WTC11 (cell line): ENCODE measurements at regions not wholly inside any gene's neighbourhood (a gene's known extent, or its start where the extent isn't known, plus 50 kb on each side); places are given as distances from the start of the nearest gene placed in this dataset.

ENCODE experiments used
- ATAC-seq: fragments of 200-7000 bp; cut with Tn5 transposase; 2 replicates; pipeline ENCODE4 v1.10.0; 2021; ENCODE audit warnings: mild to moderate bottlenecking, moderate library complexity
- CTCF ChIA-PET: fragments of 300-600 bp; sonication (Branson Sonifier 250); formaldehyde crosslinking; loops from one replicate; lab custom pipeline; 2021; ENCODE audit warnings: antibody characterized with exemption; lab: Charles Lee
- POLR2A ChIA-PET: fragments of 350-600 bp; sonication (Branson Sonifier 250); formaldehyde crosslinking; loops from one replicate; lab custom pipeline; 2021; ENCODE audit warnings: antibody characterized with exemption; lab: Charles Lee
- DNase-seq: peaks from one replicate; pipeline ENCODE4 v3.0.0; 2021; ENCODE audit warnings: low spot score
- H3K27ac Mint-ChIP-seq: 2 replicates; pipeline ENCODE4 v1.8.0; 2021; ENCODE audit warnings: mixed read lengths
- H3K27me3 Mint-ChIP-seq: 2 replicates; pipeline ENCODE4 v1.8.0; 2021; ENCODE audit warnings: low read depth, mild to moderate bottlenecking, moderate library complexity, mixed read lengths
- H3K36me3 Mint-ChIP-seq: 2 replicates; pipeline ENCODE4 v1.8.0; 2021; ENCODE audit warnings: mixed read lengths
- H3K4me1 Mint-ChIP-seq: 2 replicates; pipeline ENCODE4 v1.8.0; 2022; ENCODE audit warnings: mixed read lengths
- H3K4me3 Mint-ChIP-seq: 2 replicates; pipeline ENCODE4 v1.8.0; 2021; ENCODE audit warnings: mild to moderate bottlenecking, moderate library complexity, mixed read lengths
- H3K9me3 Mint-ChIP-seq: 2 replicates; pipeline ENCODE4 v1.8.0; 2021; ENCODE audit warnings: mixed read lengths
- GABPB1 ChIP-seq: sonication (generic); formaldehyde crosslinking; IDR thresholded peaks from 2 replicates; pipeline ENCODE4 v1.8.1; 2023; ENCODE audit warnings: mild to moderate bottlenecking, missing genetic modification reagents
- JUN ChIP-seq: sonication (generic); formaldehyde crosslinking; IDR thresholded peaks from 2 replicates; pipeline ENCODE4 v1.8.0; 2023; ENCODE audit warnings: mild to moderate bottlenecking, missing genetic modification reagents
- MYBL2 ChIP-seq: sonication (generic); formaldehyde crosslinking; IDR thresholded peaks from 2 replicates; pipeline ENCODE4 v1.8.1; 2023; ENCODE audit warnings: mild to moderate bottlenecking, moderate library complexity, missing genetic modification reagents
- NFE2L1 ChIP-seq: sonication (generic); formaldehyde crosslinking; IDR thresholded peaks from 2 replicates; pipeline ENCODE4 v1.8.1; 2023; ENCODE audit warnings: missing genetic modification reagents
- NR2C2 ChIP-seq: sonication (generic); formaldehyde crosslinking; IDR thresholded peaks from 2 replicates; pipeline ENCODE4 v1.8.0; 2022; ENCODE audit warnings: mild to moderate bottlenecking, missing genetic modification reagents
- RELA ChIP-seq: sonication (generic); formaldehyde crosslinking; IDR thresholded peaks from 2 replicates; pipeline ENCODE4 v1.8.1; 2022; ENCODE audit warnings: missing genetic modification reagents, mild to moderate bottlenecking, borderline replicate concordance
- SMAD3 ChIP-seq: sonication (generic); formaldehyde crosslinking; IDR thresholded peaks from 2 replicates; pipeline ENCODE4 v1.8.0; 2022; ENCODE audit warnings: missing genetic modification reagents, mild to moderate bottlenecking, borderline replicate concordance
- SOX15 ChIP-seq: fragments of 250-450 bp; sonication (Bioruptor Pico); IDR thresholded peaks from 2 replicates; pipeline ENCODE4 v1.9.0; 2021; ENCODE audit warnings: mild to moderate bottlenecking
- SP1 ChIP-seq: sonication (generic); formaldehyde crosslinking; conservative IDR thresholded peaks from 2 replicates; pipeline ENCODE4 v1.8.1; 2022; ENCODE audit warnings: missing genetic modification reagents
- ZNF138 ChIP-seq: sonication (generic); formaldehyde crosslinking; conservative IDR thresholded peaks from 2 replicates; pipeline ENCODE4 v1.8.1; 2022; ENCODE audit warnings: mild to moderate bottlenecking, moderate library complexity, missing genetic modification reagents
- ZNF317 ChIP-seq: sonication (generic); formaldehyde crosslinking; IDR thresholded peaks from 2 replicates; pipeline ENCODE4 v1.8.1; 2023; ENCODE audit warnings: low read depth, mild to moderate bottlenecking, moderate library complexity, missing genetic modification reagents, borderline replicate concordance
- TF ChIP-seq, protein P1 (sequence below): fragments of 250-450 bp; sonication (Bioruptor Pico); IDR thresholded peaks from 2 replicates; pipeline ENCODE4 v1.8.0; 2021; ENCODE audit warnings: mild to moderate bottlenecking
- TF ChIP-seq, protein P2 (sequence below): sonication (generic); formaldehyde crosslinking; IDR thresholded peaks from 2 replicates; pipeline ENCODE4 v1.8.0; 2022; ENCODE audit warnings: mild to moderate bottlenecking, missing genetic modification reagents
- TF ChIP-seq, protein P3 (sequence below): fragments of 250-450 bp; sonication (Bioruptor Pico); IDR thresholded peaks from 2 replicates; pipeline ENCODE4 v1.9.0; 2021; ENCODE audit warnings: mild to moderate bottlenecking
- TF ChIP-seq, protein P4 (sequence below): sonication (generic); formaldehyde crosslinking; conservative IDR thresholded peaks from 2 replicates; pipeline ENCODE4 v1.8.1; 2023; ENCODE audit warnings: mild to moderate bottlenecking, low read depth, missing genetic modification reagents, moderate library complexity

DNA sequence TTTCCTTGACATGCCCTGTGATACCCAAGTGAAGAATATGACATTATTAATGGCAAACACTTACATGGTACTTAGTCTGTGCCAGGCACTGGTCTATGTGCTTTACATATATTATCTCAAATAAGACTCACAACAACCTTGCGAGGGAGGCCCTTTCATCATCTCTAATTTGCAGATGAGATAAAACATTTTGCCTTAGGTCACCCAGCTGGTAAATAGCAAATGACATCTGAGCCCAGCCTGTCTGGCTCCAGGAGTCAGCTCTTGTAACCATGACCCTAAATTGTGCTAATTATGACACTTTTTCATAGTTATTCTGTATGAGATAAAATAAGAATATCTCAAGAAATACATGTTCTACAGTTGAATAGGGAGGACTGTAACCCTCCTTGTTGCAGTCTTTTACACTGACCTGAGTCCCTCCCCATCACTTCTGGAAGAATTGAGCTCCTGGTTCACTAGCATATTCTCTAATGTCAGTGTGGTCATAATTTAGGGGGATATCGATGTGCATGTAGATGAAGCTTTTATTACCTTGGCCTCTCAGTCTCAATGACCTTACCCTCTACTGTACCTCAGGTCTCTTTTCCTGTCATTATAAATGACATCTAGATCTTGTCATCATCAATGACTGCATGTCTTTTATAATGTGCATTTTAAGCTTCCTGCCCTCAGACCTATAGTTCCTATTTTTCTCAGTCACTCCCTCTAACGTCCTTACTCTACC, 126.1 kb upstream of the HAPLN1 start (continued):
- TF ChIP-seq, protein P1, sequence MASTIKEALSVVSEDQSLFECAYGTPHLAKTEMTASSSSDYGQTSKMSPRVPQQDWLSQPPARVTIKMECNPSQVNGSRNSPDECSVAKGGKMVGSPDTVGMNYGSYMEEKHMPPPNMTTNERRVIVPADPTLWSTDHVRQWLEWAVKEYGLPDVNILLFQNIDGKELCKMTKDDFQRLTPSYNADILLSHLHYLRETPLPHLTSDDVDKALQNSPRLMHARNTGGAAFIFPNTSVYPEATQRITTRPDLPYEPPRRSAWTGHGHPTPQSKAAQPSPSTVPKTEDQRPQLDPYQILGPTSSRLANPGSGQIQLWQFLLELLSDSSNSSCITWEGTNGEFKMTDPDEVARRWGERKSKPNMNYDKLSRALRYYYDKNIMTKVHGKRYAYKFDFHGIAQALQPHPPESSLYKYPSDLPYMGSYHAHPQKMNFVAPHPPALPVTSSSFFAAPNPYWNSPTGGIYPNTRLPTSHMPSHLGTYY (CRISPR knock-in tag), result no peak
- TF ChIP-seq JUN, result no peak

DNA sequence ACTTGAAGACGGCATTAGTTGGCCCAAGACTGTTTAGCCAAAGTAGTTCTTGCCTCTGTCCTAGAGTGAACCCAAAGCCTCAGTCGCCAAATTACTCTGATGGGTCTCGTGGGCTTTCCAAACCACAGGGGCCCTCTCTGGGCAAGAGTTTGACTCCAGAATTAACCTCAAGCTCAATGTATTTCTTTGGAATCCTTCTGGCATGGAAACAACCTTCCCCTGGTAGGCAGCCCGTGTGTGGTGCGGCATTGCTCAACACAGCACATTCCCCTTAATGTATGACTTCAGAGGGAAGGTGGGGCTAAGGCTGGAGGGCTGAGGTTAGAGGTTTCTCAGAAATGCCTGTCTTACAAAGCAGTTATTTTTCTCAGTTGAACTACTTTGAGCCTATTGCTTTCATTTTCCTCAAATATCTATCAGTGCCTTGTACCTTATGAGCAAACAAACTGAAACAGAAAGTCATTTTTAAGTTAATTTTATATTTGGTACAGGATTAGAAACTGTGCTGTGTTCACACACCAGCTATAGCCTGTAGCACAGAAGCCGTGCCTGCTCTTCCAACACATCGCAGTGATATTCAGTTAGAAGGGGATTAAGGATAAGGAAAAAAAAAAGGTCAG, 123.9 kb upstream of the HAPLN1 start:
- TF ChIP-seq RELA (no peak), NFE2L1 (no peak), NR2C2 (CRISPR knock-in tag) (no peak), ZNF138 (CRISPR knock-in tag) (no peak)
- TF ChIP-seq, protein P1 (CRISPR knock-in tag), result no peak
- TF ChIP-seq, protein P2, sequence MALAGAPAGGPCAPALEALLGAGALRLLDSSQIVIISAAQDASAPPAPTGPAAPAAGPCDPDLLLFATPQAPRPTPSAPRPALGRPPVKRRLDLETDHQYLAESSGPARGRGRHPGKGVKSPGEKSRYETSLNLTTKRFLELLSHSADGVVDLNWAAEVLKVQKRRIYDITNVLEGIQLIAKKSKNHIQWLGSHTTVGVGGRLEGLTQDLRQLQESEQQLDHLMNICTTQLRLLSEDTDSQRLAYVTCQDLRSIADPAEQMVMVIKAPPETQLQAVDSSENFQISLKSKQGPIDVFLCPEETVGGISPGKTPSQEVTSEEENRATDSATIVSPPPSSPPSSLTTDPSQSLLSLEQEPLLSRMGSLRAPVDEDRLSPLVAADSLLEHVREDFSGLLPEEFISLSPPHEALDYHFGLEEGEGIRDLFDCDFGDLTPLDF (CRISPR knock-in tag), result no peak
- TF ChIP-seq, protein P3, sequence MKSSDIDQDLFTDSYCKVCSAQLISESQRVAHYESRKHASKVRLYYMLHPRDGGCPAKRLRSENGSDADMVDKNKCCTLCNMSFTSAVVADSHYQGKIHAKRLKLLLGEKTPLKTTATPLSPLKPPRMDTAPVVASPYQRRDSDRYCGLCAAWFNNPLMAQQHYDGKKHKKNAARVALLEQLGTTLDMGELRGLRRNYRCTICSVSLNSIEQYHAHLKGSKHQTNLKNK (CRISPR knock-in tag), result no peak
- TF ChIP-seq, protein P4, sequence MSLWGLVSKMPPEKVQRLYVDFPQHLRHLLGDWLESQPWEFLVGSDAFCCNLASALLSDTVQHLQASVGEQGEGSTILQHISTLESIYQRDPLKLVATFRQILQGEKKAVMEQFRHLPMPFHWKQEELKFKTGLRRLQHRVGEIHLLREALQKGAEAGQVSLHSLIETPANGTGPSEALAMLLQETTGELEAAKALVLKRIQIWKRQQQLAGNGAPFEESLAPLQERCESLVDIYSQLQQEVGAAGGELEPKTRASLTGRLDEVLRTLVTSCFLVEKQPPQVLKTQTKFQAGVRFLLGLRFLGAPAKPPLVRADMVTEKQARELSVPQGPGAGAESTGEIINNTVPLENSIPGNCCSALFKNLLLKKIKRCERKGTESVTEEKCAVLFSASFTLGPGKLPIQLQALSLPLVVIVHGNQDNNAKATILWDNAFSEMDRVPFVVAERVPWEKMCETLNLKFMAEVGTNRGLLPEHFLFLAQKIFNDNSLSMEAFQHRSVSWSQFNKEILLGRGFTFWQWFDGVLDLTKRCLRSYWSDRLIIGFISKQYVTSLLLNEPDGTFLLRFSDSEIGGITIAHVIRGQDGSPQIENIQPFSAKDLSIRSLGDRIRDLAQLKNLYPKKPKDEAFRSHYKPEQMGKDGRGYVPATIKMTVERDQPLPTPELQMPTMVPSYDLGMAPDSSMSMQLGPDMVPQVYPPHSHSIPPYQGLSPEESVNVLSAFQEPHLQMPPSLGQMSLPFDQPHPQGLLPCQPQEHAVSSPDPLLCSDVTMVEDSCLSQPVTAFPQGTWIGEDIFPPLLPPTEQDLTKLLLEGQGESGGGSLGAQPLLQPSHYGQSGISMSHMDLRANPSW, result no peak
- H3K27ac Mint-ChIP-seq, result no peak overlapping the region
- H3K4me3 Mint-ChIP-seq, result no peak overlapping the region
- no peaks in the 10 kb centered on the region for H3K27me3 Mint-ChIP-seq
- POLR2A ChIA-PET, result no interaction called here
- no peaks in the 10 kb centered on the region for H3K9me3 Mint-ChIP-seq
- DNase-seq (no peak), ATAC-seq (peak; percentile 43; the same call in 1 of the 2 replicates)
- peaks cover 7% of the 10 kb centered on the region; the same call in 1 of the 2 replicates for H3K4me1 Mint-ChIP-seq
- CTCF ChIA-PET, result no interaction called here
- no peaks in the 10 kb centered on the region for H3K36me3 Mint-ChIP-seq

DNA sequence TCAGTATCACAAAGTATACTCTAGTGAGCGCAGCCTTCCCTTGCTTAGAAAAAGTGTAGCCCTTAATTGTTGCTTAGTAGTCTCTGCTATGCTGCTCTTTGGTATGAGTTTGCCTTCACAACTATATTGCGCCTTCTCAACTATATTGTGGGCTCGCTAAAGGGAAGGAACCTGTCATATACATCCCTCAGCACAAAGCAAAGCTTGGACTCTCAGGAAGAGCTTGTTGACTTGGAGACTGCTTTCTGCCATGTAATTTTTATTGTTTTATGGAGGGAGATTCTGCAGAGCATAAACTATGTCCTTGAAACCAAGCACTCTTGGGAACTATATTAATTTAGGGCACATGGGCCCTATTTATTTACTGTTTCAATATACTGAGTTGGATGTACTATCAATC, 119.1 kb upstream of the HAPLN1 start:
- H3K4me3 Mint-ChIP-seq, result no peak overlapping the region
- no peaks in the 10 kb centered on the region for H3K36me3 Mint-ChIP-seq
- H3K4me1 Mint-ChIP-seq, result no peaks in the 10 kb centered on the region
- H3K27me3 Mint-ChIP-seq, result no peaks in the 10 kb centered on the region
- no peak overlapping the region for H3K27ac Mint-ChIP-seq
- TF ChIP-seq MYBL2 (CRISPR knock-in tag) (no peak), SMAD3 (CRISPR knock-in tag) (no peak), SOX15 (CRISPR knock-in tag) (no peak), GABPB1 (CRISPR knock-in tag) (no peak), SP1 (CRISPR knock-in tag) (no peak), ZNF317 (CRISPR knock-in tag) (no peak)
- TF ChIP-seq, protein P2 (CRISPR knock-in tag), result no peak
- H3K9me3 Mint-ChIP-seq, result no peaks in the 10 kb centered on the region
- ATAC-seq, result no peak
- POLR2A ChIA-PET, result no interaction called here
- DNase-seq, result no peak
- CTCF ChIA-PET, result no interaction called here
